Liver (tissue), 3 donors: ENCODE measurements at regions not wholly inside any gene's neighbourhood (a gene's known extent, or its start where the extent isn't known, plus 50 kb on each side); places are given as distances from the start of the nearest gene placed in this dataset.

ENCODE experiments used
- EGR1 ChIP-seq, 2 donors: IDR thresholded peaks; 2 replicates each; pipeline ENCODE4 v1.6.1; 2016 to 2018; ENCODE audit warnings: antibody characterized with exemption in 2 of 2, low read depth in 2 of 2
- GABPA ChIP-seq, 2 donors: IDR thresholded peaks in 1 of 2; conservative IDR thresholded peaks in 1 of 2; 2 replicates each; pipeline ENCODE4 v1.6.1; 2016; ENCODE audit warnings: antibody characterized with exemption in 2 of 2, mild to moderate bottlenecking in 1 of 2, moderate library complexity in 1 of 2
- JUND ChIP-seq, 2 donors: IDR thresholded peaks; 2 replicates each; pipeline ENCODE4 v1.6.1; 2016; ENCODE audit warnings: antibody characterized with exemption in 2 of 2
- MAX ChIP-seq: IDR thresholded peaks from 2 replicates; pipeline ENCODE4 v1.6.1; 2016; ENCODE audit warnings: antibody characterized with exemption
- RAD21 ChIP-seq, 2 donors: IDR thresholded peaks; 2 replicates each; pipeline ENCODE4 v1.6.1; 2016; ENCODE audit warnings: antibody characterized with exemption in 2 of 2, mild to moderate bottlenecking in 2 of 2
- RXRA ChIP-seq, 2 donors: IDR thresholded peaks; 2 replicates each; pipeline ENCODE4 v1.6.1; 2017 to 2018; ENCODE audit warnings: antibody characterized with exemption in 2 of 2, mild to moderate bottlenecking in 1 of 2
- SP1 ChIP-seq: IDR thresholded peaks from 2 replicates; pipeline ENCODE4 v1.6.1; 2018; ENCODE audit warnings: antibody characterized with exemption, mild to moderate bottlenecking
- TAF1 ChIP-seq: conservative IDR thresholded peaks from 2 replicates; pipeline ENCODE4 v1.6.1; 2016; ENCODE audit warnings: antibody characterized with exemption, mild to moderate bottlenecking
- YY1 ChIP-seq: IDR thresholded peaks from 2 replicates; pipeline ENCODE4 v1.6.1; 2016; ENCODE audit warnings: antibody characterized with exemption, mild to moderate bottlenecking
- ZBTB33 ChIP-seq: IDR thresholded peaks from 2 replicates; pipeline ENCODE4 v1.6.1; 2016; ENCODE audit warnings: antibody characterized with exemption
- TF ChIP-seq, protein P1 (sequence below): fragments of 150-350 bp; IDR thresholded peaks from 2 replicates; pipeline ENCODE4 v1.5.1; 2017; ENCODE audit warnings: improper control_type of control experiment, low read depth, low read length; ENCODE audit not compliant: missing input control
- TF ChIP-seq, protein P2 (sequence below): IDR thresholded peaks from 2 replicates; pipeline ENCODE4 v1.6.1; 2016; ENCODE audit warnings: antibody characterized with exemption, mild to moderate bottlenecking
- TF ChIP-seq, protein P3 (sequence below): IDR thresholded peaks from 2 replicates; pipeline ENCODE4 v1.6.1; 2016; ENCODE audit warnings: antibody characterized with exemption
- donor health status: healthy.
- donor health status: healthy.

DNA sequence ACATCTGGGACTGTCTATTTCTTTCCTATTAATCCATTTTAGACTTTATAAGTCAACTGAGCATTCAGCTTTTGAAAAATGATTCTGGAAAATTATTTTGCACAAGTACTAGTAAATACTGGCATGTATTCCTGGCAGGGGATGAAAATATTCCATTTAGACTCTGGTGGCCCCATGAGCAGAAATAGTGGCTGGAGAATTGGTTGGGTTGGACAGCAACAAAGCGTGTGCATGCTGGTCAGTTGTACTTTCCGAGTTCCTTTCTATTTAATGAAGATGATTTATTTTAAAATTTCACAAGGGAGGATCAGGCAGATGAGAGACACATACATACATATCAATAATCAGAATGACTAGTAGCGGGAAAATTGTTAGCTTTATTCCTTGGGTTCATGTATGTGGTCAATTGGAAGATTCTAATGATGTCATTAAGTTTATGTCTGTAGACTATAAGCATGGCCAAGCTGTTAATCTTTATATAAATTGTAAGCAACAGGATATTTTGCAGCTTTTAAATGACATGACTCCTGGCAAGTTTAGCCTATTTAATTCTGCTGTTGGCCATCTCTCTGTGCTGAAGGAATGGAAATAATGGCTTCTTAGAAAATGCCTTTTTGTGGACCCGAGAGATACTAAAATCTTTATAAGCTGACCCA lies 541.6 kb downstream of the SLC4A3 start:
- TF ChIP-seq, protein P1, sequence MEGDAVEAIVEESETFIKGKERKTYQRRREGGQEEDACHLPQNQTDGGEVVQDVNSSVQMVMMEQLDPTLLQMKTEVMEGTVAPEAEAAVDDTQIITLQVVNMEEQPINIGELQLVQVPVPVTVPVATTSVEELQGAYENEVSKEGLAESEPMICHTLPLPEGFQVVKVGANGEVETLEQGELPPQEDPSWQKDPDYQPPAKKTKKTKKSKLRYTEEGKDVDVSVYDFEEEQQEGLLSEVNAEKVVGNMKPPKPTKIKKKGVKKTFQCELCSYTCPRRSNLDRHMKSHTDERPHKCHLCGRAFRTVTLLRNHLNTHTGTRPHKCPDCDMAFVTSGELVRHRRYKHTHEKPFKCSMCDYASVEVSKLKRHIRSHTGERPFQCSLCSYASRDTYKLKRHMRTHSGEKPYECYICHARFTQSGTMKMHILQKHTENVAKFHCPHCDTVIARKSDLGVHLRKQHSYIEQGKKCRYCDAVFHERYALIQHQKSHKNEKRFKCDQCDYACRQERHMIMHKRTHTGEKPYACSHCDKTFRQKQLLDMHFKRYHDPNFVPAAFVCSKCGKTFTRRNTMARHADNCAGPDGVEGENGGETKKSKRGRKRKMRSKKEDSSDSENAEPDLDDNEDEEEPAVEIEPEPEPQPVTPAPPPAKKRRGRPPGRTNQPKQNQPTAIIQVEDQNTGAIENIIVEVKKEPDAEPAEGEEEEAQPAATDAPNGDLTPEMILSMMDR, result no peak
- TF ChIP-seq, protein P2, sequence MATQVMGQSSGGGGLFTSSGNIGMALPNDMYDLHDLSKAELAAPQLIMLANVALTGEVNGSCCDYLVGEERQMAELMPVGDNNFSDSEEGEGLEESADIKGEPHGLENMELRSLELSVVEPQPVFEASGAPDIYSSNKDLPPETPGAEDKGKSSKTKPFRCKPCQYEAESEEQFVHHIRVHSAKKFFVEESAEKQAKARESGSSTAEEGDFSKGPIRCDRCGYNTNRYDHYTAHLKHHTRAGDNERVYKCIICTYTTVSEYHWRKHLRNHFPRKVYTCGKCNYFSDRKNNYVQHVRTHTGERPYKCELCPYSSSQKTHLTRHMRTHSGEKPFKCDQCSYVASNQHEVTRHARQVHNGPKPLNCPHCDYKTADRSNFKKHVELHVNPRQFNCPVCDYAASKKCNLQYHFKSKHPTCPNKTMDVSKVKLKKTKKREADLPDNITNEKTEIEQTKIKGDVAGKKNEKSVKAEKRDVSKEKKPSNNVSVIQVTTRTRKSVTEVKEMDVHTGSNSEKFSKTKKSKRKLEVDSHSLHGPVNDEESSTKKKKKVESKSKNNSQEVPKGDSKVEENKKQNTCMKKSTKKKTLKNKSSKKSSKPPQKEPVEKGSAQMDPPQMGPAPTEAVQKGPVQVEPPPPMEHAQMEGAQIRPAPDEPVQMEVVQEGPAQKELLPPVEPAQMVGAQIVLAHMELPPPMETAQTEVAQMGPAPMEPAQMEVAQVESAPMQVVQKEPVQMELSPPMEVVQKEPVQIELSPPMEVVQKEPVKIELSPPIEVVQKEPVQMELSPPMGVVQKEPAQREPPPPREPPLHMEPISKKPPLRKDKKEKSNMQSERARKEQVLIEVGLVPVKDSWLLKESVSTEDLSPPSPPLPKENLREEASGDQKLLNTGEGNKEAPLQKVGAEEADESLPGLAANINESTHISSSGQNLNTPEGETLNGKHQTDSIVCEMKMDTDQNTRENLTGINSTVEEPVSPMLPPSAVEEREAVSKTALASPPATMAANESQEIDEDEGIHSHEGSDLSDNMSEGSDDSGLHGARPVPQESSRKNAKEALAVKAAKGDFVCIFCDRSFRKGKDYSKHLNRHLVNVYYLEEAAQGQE, result no peak
- TF ChIP-seq TAF1 (no peak), RAD21 (IDR thresholded peaks at IDR 0.05) (no peak), JUND (IDR thresholded peaks at IDR 0.05) (no peak), MAX (no peak), RXRA (IDR thresholded peaks at IDR 0.05) (no peak), SP1 (no peak), EGR1 (IDR thresholded peaks at IDR 0.05; ENCODE audit: low read depth in 2 of 2) (no peak), YY1 (no peak), GABPA (IDR thresholded peaks at IDR 0.05 in 1 of 2, conservative IDR thresholded peaks at IDR 0.05 in 1 of 2) (no peak), ZBTB33 (no peak)
- TF ChIP-seq, protein P3, sequence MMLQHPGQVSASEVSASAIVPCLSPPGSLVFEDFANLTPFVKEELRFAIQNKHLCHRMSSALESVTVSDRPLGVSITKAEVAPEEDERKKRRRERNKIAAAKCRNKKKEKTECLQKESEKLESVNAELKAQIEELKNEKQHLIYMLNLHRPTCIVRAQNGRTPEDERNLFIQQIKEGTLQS, result no peak
